GM23248 (cell line): ENCODE measurements at regions not wholly inside any gene's neighbourhood (a gene's known extent, or its start where the extent isn't known, plus 50 kb on each side); places are given as distances from the start of the nearest gene placed in this dataset.

ENCODE experiments used
- DNase-seq: peaks from one replicate; pipeline ENCODE4 v3.0.0-alpha.2; 2015
- H2AFZ ChIP-seq: fragments of 200-600 bp; sonication (generic); 2 replicates; pipeline ENCODE4 v1.6.1; 2016; ENCODE audit warnings: antibody characterized with exemption
- H3F3A ChIP-seq: fragments of 200-600 bp; sonication (generic); 2 replicates; pipeline ENCODE4 v1.6.1; 2016; ENCODE audit warnings: mild to moderate bottlenecking, antibody characterized with exemption, mixed run types; ENCODE audit not compliant: insufficient read depth
- H3K27ac ChIP-seq: fragments of 200-600 bp; sonication (generic); 2 replicates; pipeline ENCODE4 v1.5.1; 2016; ENCODE audit warnings: mild to moderate bottlenecking
- H3K27me3 ChIP-seq: fragments of 200-600 bp; sonication (generic); replicated peaks from 2 replicates; pipeline ENCODE4 v1.6.1; 2016; ENCODE audit warnings: mild to moderate bottlenecking; ENCODE audit not compliant: insufficient read depth
- H3K36me3 ChIP-seq: fragments of 200-600 bp; sonication (generic); 2 replicates; pipeline ENCODE4 v1.6.1; 2016; ENCODE audit warnings: low read depth, mild to moderate bottlenecking
- H3K4me1 ChIP-seq: fragments of 200-600 bp; sonication (generic); 2 replicates; pipeline ENCODE4 v1.6.1; 2016; ENCODE audit warnings: mild to moderate bottlenecking; ENCODE audit not compliant: insufficient read depth
- H3K4me2 ChIP-seq: fragments of 200-600 bp; sonication (generic); one replicate; pipeline ENCODE4 v1.6.1; 2016; ENCODE audit warnings: mild to moderate bottlenecking; ENCODE audit not compliant: unreplicated experiment
- H3K4me3 ChIP-seq: fragments of 200-600 bp; sonication (generic); 2 replicates; pipeline ENCODE4 v1.5.1; 2016; ENCODE audit warnings: mild to moderate bottlenecking
- H3K79me2 ChIP-seq: fragments of 200-600 bp; sonication (generic); 2 replicates; pipeline ENCODE4 v1.6.1; 2016; ENCODE audit warnings: mild to moderate bottlenecking; ENCODE audit not compliant: insufficient read depth
- H3K9ac ChIP-seq: fragments of 200-600 bp; sonication (generic); 2 replicates; pipeline ENCODE4 v1.6.1; 2016; ENCODE audit warnings: mild to moderate bottlenecking
- H3K9me2 ChIP-seq: fragments of 200-600 bp; sonication (generic); 2 replicates; pipeline ENCODE4 v1.6.1; 2016; ENCODE audit warnings: mixed run types, mild to moderate bottlenecking, moderate library complexity; ENCODE audit not compliant: insufficient read depth
- H3K9me3 ChIP-seq: fragments of 200-600 bp; sonication (generic); one replicate; pipeline ENCODE4 v1.6.1; 2017; ENCODE audit warnings: low read depth
- H4K20me1 ChIP-seq: fragments of 200-600 bp; sonication (generic); 2 replicates; pipeline ENCODE4 v1.6.0; 2016; ENCODE audit not compliant: insufficient read depth
- EZH2 ChIP-seq: fragments of 200-600 bp; sonication (generic); IDR thresholded peaks from 2 replicates; pipeline ENCODE4 v1.6.1; 2018; ENCODE audit warnings: antibody characterized with exemption, mild to moderate bottlenecking; ENCODE audit not compliant: insufficient read depth, poor library complexity, severe bottlenecking
- EZH2phosphoT487 ChIP-seq: fragments of 200-600 bp; sonication (generic); IDR thresholded peaks from 2 replicates; pipeline ENCODE4 v1.6.1; 2018; ENCODE audit warnings: antibody characterized with exemption, moderate library complexity, mild to moderate bottlenecking, low read depth; ENCODE audit not compliant: insufficient read depth
- WGBS, 2 experiments: methylation state at CpG; one replicate each; pipeline ENCODE4 v1.1.6; 2015 to 2017; ENCODE audit warnings: low lambda C conversion rate in 2 of 2, low coverage in 1 of 2; ENCODE audit errors: missing lambda C conversion rate in 2 of 2; 5-methylcytosine and 5-hydroxymethylcytosine counted together
- in situ Hi-C: fragments of 300-500 bp; cut with MboI; formaldehyde crosslinking; loops from 2 replicates; pipeline ENCODE4 v1.15.0; 2020

- Histone ChIP-seq H2AFZ (no peak overlapping the region), H3K4me2 (no peak overlapping the region), H3K9ac (no peak overlapping the region), H3K4me3 (no peak overlapping the region), H3K9me2 (no peaks in the 10 kb centered on the region), H4K20me1 (no peaks in the 10 kb centered on the region), H3K4me1 (no peaks in the 10 kb centered on the region), H3F3A (peaks cover 2% of the 10 kb centered on the region; the same call in 1 of the 2 replicates), H3K27me3 (no peaks in the 10 kb centered on the region; the same call in 1 of the 2 replicates), H3K9me3 (no peaks in the 10 kb centered on the region), H3K79me2 (no peaks in the 10 kb centered on the region), H3K27ac (no peak overlapping the region), H3K36me3 (no peaks in the 10 kb centered on the region)
- WGBS, 2 experiments, result 40 to 41% methylated on average over 3 of the region's 3 CpGs
- in situ Hi-C loops, result no loop called here
- no peak for TF ChIP-seq EZH2phosphoT487
- DNase-seq, result peak; percentile 46
Observed at GRCh38 chr2:239636808-239637207, 236.0 kb upstream of the HDAC4 start.

- Histone ChIP-seq H3K36me3 (no peaks in the 10 kb centered on the region), H3K4me3 (no peak overlapping the region), H3K9me2 (no peaks in the 10 kb centered on the region), H3K9ac (no peak overlapping the region), H3F3A (peaks cover 12% of the 10 kb centered on the region), H3K4me2 (no peak overlapping the region), H3K79me2 (no peaks in the 10 kb centered on the region), H3K4me1 (peaks cover 17% of the 10 kb centered on the region), H3K27ac (no peak overlapping the region), H3K27me3 (no peaks in the 10 kb centered on the region; the same call in 1 of the 2 replicates), H2AFZ (no peak overlapping the region), H3K9me3 (no peaks in the 10 kb centered on the region), H4K20me1 (no peaks in the 10 kb centered on the region)
- TF ChIP-seq EZH2phosphoT487, result no peak
- no peak for TF ChIP-seq EZH2
- in situ Hi-C loops, result no loop called here
- no peak for DNase-seq
- WGBS, 2 experiments, result 47 to 53% methylated on average over 4 of the region's 4 CpGs
Observed at GRCh38 chr2:239634769-239635168, 233.9 kb upstream of the HDAC4 start.

- H3K79me2 ChIP-seq, result no peaks in the 10 kb centered on the region
- H3K4me1 ChIP-seq, result peaks cover 20% of the 10 kb centered on the region
- peak overlapping the region; percentile 25; the same call in 1 of the 2 replicates for H2AFZ ChIP-seq
- peaks cover 21% of the 10 kb centered on the region for H3F3A ChIP-seq
- TF ChIP-seq EZH2, result no peak
- TF ChIP-seq EZH2phosphoT487, result no peak
- H3K9ac ChIP-seq, result peak overlapping the region; percentile 76
- no peaks in the 10 kb centered on the region for H3K9me2 ChIP-seq
- peak; percentile 98 for DNase-seq
- 5 to 8% methylated on average over 13 of the region's 13 CpGs for WGBS, 2 experiments
- no peaks in the 10 kb centered on the region for H4K20me1 ChIP-seq
- peak overlapping the region; percentile 95 for H3K27ac ChIP-seq
- H3K36me3 ChIP-seq, result no peaks in the 10 kb centered on the region
- H3K27me3 ChIP-seq, result no peaks in the 10 kb centered on the region
- H3K4me3 ChIP-seq, result peak overlapping the region; percentile 43
- in situ Hi-C loops, result no loop called here
- no peaks in the 10 kb centered on the region for H3K9me3 ChIP-seq
- H3K4me2 ChIP-seq, result peak overlapping the region; percentile 55
Observed at GRCh38 chr2:239630618-239631286, 229.9 kb upstream of the HDAC4 start.

GRCh38 chr2:239629926-239630617, 229.3 kb upstream of the HDAC4 start:
- Histone ChIP-seq H3K4me3 (peak overlapping the region; percentile 43), H3K27ac (peak overlapping the region; percentile 95), H3K79me2 (no peaks in the 10 kb centered on the region), H3K27me3 (no peaks in the 10 kb centered on the region), H3K4me2 (peak overlapping the region; percentile 55), H3K9ac (peak overlapping the region; percentile 76), H3K9me3 (no peaks in the 10 kb centered on the region), H2AFZ (peak overlapping the region; percentile 21), H4K20me1 (no peaks in the 10 kb centered on the region), H3K4me1 (peaks cover 20% of the 10 kb centered on the region), H3F3A (peaks cover 21% of the 10 kb centered on the region), H3K9me2 (no peaks in the 10 kb centered on the region), H3K36me3 (no peaks in the 10 kb centered on the region)
- no peak for TF ChIP-seq EZH2
- no peak for TF ChIP-seq EZH2phosphoT487
- DNase-seq, result peak; percentile 85
- WGBS, 2 experiments, result 40 to 42% methylated on average over 7 of the region's 7 CpGs
- in situ Hi-C loops, result no loop called here
